ENCODE measurements at regions not wholly inside any gene's neighbourhood (a gene's known extent, or its start where the extent isn't known, plus 50 kb on each side); places are given as distances from the start of the nearest gene placed in this dataset.
A peak's percentile ranks its signal among the peaks of the same experiment; 100 is the strongest.

DNA sequence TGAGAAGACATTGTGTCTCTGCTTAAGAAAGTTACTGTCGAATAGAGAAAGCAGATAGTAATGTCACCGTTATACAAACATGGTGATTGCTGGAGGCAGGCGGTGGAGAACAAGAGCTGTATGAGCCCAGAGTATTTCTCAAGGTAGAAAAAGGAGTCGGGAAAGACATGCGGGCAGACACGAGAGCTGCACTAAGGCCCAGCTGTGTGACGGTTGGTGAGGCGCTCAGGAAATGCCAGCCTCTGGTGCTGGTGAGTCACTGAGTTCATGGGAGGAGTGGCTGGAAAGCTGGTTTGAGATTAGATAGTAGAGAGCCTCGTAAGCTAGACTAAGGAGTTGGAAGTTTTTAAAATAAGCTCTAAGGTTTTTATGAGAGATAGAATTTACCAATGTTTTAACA lies 390.9 kb upstream of the TRIB2 start:
- TF ChIP-seq, protein P1, sequence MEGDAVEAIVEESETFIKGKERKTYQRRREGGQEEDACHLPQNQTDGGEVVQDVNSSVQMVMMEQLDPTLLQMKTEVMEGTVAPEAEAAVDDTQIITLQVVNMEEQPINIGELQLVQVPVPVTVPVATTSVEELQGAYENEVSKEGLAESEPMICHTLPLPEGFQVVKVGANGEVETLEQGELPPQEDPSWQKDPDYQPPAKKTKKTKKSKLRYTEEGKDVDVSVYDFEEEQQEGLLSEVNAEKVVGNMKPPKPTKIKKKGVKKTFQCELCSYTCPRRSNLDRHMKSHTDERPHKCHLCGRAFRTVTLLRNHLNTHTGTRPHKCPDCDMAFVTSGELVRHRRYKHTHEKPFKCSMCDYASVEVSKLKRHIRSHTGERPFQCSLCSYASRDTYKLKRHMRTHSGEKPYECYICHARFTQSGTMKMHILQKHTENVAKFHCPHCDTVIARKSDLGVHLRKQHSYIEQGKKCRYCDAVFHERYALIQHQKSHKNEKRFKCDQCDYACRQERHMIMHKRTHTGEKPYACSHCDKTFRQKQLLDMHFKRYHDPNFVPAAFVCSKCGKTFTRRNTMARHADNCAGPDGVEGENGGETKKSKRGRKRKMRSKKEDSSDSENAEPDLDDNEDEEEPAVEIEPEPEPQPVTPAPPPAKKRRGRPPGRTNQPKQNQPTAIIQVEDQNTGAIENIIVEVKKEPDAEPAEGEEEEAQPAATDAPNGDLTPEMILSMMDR (IDR thresholded peaks at IDR 0.05): no peak
- no peak overlapping the region for H3K4me3 ChIP-seq
- DNase-seq (ENCODE audit: low spot score): no peak
- H3K27ac ChIP-seq: peak overlapping the region; percentile 50 to 52

DNA sequence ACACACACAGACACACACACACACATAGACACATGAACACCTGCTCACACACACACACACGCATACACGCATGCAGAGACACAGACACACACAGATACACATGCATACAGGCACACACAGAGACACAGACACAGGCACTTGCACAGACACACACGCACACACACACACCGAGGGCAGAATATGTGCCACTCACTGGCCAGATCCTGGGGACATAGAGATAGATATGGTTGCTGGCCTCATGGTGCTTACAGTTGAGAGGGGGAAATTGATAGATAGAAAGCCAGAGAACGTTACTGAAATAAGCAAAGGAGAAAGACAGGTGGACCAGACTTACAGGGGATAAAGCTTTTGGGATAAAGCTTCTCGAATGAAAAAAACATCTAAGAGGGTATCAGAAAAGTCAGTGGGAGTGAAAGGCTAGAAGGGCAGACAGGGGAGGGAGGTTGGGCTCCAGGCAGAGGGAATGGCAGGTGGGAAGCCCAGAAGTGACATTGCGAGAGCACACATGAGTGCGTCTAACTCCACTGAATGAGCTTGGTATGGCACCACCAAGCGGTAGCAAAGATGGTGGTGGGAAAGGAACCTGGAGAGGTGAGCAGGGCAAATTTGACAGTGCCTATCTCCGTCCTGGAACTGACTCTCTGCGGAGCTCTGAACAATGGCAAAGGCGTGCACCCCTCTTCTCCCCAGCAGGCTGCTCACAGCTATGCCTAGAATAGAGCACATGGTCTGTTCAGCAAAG lies 390.1 kb upstream of the TRIB2 start:
- DNase-seq (ENCODE audit: low spot score): no peak
- Histone ChIP-seq H3K27ac (peak overlapping the region; percentile 52 to 70), H3K4me3 (no peak overlapping the region)
- TF ChIP-seq, protein P1 (IDR thresholded peaks at IDR 0.05): no peak

DNA sequence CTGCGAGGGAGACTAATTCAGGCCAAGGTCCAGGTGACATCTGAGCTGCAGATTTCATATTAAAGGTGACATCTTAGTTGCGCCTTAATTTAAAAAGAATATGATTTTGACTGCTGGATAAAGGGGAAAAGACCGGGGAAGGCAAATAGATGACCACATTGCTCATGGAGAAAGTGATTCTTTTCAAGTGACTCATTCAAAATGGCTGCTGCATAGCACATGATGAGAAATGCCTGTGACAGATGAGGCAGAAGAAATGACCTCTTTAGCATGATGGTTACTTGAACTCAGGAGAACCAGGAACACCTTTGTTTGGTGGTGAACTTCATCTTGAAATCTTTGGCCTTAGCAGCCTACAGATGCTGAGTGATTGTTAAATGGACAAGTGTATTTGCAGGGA lies 385.8 kb upstream of the TRIB2 start:
- Histone ChIP-seq H3K4me3 (no peak overlapping the region), H3K27ac (no peak overlapping the region)
- TF ChIP-seq, protein P1 (IDR thresholded peaks at IDR 0.05): no peak
- DNase-seq (ENCODE audit: low spot score): no peak

DNA sequence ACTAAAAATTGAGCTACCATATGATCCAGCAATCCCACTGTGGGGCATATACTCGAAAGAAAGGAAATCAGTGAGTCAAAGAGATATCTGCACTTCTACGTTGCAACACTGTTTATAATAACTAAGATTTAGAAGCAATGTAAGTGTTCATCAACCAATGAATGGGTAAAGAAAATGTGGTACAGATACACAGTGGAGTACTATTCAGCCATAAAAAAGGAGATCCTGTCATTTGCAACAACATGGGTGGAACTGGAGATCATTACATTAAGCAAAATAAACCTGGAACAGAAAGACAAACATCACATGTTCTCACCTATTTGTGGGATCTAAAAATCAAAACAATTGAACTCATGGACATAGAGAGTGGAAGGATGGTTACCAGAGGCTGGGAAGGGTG lies 385.0 kb upstream of the TRIB2 start:
- TF ChIP-seq, protein P1 (IDR thresholded peaks at IDR 0.05): no peak
- no peak overlapping the region for H3K4me3 ChIP-seq
- DNase-seq (ENCODE audit: low spot score): no peak
- H3K27ac ChIP-seq: no peak overlapping the region

DNA sequence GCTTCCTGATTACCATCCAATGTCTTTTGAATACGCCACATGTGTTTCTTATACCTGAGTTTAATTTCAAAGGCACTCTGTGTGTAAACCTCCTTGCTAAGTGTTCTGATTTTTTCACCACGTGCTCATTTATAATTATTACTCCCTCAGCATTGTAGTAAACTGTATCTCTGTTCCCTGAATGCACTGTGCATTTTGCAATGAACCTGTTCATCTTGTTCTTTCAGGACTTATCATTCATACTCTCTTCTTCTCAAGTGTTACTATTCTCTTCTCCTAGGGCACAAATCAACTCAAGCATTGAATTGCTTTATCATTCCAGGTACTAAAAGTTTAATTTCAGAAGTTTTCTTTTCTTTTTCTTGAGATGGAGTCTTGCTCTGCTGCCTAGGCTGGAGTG lies 383.4 kb upstream of the TRIB2 start:
- TF ChIP-seq, protein P1 (IDR thresholded peaks at IDR 0.05): no peak
- no peak overlapping the region for H3K4me3 ChIP-seq
- no peak overlapping the region for H3K27ac ChIP-seq
- no peak for DNase-seq (ENCODE audit: low spot score)

DNA sequence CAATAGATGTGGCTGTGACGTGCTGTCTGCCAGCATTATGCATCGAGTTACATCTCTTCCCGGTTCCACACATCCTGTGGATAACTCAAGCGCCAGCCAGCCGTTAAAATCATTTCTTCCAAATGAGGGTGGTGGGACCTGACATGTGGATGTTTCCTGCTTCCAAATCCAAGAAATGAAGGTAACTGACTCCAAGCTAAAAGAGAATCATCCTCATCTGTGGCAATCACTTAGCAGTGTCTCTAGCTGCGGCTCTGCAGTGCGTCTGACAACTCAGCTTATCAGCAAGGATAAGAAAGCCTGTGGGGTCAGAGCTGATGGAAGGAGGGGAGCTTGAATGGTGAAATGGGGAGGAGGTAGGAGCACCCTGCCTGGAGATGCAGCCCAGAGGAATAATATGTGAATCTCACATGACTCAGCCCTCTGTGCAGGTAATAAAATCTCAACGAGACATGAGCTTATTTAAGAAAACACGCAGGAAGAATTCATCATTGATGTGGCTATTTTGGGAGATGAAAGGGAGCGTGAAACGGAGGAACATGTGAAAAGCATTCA lies 382.2 kb upstream of the TRIB2 start:
- DNase-seq (ENCODE audit: low spot score): no peak
- Histone ChIP-seq H3K27ac (no peak overlapping the region), H3K4me3 (no peak overlapping the region)
- TF ChIP-seq, protein P1 (IDR thresholded peaks at IDR 0.05): no peak

DNA sequence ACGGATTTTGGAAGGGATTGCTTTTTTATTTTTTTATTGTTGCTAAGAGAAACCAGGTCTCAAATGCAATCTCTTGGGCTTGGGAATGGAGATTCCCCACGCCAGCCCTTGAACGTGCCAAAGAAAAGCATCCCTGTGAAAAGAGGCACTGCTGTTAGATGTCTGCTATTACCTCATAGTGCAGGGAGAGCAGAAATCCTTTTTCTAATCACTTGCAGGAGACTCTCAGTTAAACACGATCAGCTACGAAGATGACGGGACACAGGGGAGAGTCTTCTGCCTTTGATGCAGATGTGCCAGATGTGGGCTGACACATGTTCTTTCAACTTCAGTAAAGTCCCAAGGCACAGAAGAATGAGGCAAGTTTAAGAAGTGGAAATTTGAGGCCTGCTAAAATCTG lies 381.6 kb upstream of the TRIB2 start:
- DNase-seq (ENCODE audit: low spot score): no peak
- no peak overlapping the region for H3K27ac ChIP-seq
- no peak overlapping the region for H3K4me3 ChIP-seq
- TF ChIP-seq, protein P1 (IDR thresholded peaks at IDR 0.05): no peak

Measured in coronary artery (tissue), 2 donors.